Upper lobe of left lung (tissue), 4 donors: ENCODE measurements at regions not wholly inside any gene's neighbourhood (a gene's known extent, or its start where the extent isn't known, plus 50 kb on each side); places are given as distances from the start of the nearest gene placed in this dataset.

ENCODE experiments used
- POLR2AphosphoS5 ChIP-seq, 2 donors: sonication (generic); formaldehyde crosslinking; IDR thresholded peaks; one replicate each; pipeline ENCODE4 v1.5.1; 2017; ENCODE audit warnings: antibody characterized with exemption in 2 of 2
- TF ChIP-seq, protein P1 (sequence below), 6 experiments: fragments of 450-650 bp in 4 of 6; fragments of 200-600 bp in 2 of 6; sonication (generic) in 2 of 6; IDR thresholded peaks; one replicate each; pipeline ENCODE4 v1.5.1; 2016 to 2019; ENCODE audit warnings: antibody characterized with exemption in 6 of 6

DNA sequence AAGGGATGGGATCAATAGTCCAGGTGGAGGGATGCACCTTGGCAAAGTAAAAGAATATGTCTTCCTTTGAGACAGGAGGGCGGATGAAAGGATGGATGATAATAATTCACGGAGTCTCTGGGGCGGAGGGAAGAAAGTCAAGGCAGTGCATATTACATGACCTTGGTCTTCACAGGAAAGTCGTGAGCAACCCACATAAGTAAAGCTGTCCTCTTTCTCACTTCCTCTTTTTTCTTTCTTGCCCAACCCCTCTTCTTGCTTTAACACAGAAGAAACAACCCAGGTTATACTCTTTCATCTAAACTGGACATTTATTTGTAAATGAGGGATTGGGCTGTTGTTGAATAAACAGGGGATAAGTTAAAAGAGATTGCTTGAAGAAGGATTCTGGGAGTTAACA is 168.7 kb upstream of the SKOR2 start:
- TF ChIP-seq, protein P1, sequence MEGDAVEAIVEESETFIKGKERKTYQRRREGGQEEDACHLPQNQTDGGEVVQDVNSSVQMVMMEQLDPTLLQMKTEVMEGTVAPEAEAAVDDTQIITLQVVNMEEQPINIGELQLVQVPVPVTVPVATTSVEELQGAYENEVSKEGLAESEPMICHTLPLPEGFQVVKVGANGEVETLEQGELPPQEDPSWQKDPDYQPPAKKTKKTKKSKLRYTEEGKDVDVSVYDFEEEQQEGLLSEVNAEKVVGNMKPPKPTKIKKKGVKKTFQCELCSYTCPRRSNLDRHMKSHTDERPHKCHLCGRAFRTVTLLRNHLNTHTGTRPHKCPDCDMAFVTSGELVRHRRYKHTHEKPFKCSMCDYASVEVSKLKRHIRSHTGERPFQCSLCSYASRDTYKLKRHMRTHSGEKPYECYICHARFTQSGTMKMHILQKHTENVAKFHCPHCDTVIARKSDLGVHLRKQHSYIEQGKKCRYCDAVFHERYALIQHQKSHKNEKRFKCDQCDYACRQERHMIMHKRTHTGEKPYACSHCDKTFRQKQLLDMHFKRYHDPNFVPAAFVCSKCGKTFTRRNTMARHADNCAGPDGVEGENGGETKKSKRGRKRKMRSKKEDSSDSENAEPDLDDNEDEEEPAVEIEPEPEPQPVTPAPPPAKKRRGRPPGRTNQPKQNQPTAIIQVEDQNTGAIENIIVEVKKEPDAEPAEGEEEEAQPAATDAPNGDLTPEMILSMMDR (IDR thresholded peaks at IDR 0.05) = no peak
- TF ChIP-seq POLR2AphosphoS5 (IDR thresholded peaks at IDR 0.05) = no peak
